ENCODE measurements at regions not wholly inside any gene's neighbourhood (a gene's known extent, or its start where the extent isn't known, plus 50 kb on each side); places are given as distances from the start of the nearest gene placed in this dataset.

GRCh38 chr20:59376109-59376841 is 75.9 kb downstream of the EDN3 start:
- Histone ChIP-seq H3K4me1 (ENCODE audit: insufficient read depth, low read length) (no peaks in the 10 kb centered on the region), H3K9ac (ENCODE audit: low read depth, low read length) (no peak overlapping the region), H3K9me3 (ENCODE audit: control insufficient read depth, insufficient read depth, low read length) (no peaks in the 10 kb centered on the region)

GRCh38 chr20:59376998-59377397 is 76.6 kb downstream of the EDN3 start:
- Histone ChIP-seq H3K4me1 (ENCODE audit: insufficient read depth, low read length) (no peaks in the 10 kb centered on the region), H3K9ac (ENCODE audit: low read depth, low read length) (no peak overlapping the region), H3K36me3 (ENCODE audit: insufficient read depth, low read length) (no peaks in the 10 kb centered on the region), H3K9me3 (ENCODE audit: control insufficient read depth, insufficient read depth, low read length) (no peaks in the 10 kb centered on the region)

More at GRCh38 chr20:59376109-59376841, 75.9 kb downstream of the EDN3 start:
- H3K36me3 ChIP-seq (ENCODE audit: insufficient read depth, low read length), result no peaks in the 10 kb centered on the region

- H3K9me3 ChIP-seq (ENCODE audit: control insufficient read depth, insufficient read depth, low read length), result no peaks in the 10 kb centered on the region
- H3K4me1 ChIP-seq (ENCODE audit: insufficient read depth, low read length), result no peaks in the 10 kb centered on the region
- H3K9ac ChIP-seq (ENCODE audit: low read depth, low read length), result no peak overlapping the region
- no peaks in the 10 kb centered on the region for H3K36me3 ChIP-seq (ENCODE audit: insufficient read depth, low read length)
These were observed 77.4 kb downstream of the EDN3 start for GRCh38 chr20:59377842-59378241.

GRCh38 chr20:59378396-59378795 is 78.0 kb downstream of the EDN3 start:
- Histone ChIP-seq H3K4me1 (ENCODE audit: insufficient read depth, low read length) (no peaks in the 10 kb centered on the region), H3K9ac (ENCODE audit: low read depth, low read length) (no peak overlapping the region), H3K9me3 (ENCODE audit: control insufficient read depth, insufficient read depth, low read length) (no peaks in the 10 kb centered on the region), H3K36me3 (ENCODE audit: insufficient read depth, low read length) (no peaks in the 10 kb centered on the region)

- Histone ChIP-seq H3K9ac (ENCODE audit: low read depth, low read length) (no peak overlapping the region), H3K36me3 (ENCODE audit: insufficient read depth, low read length) (no peaks in the 10 kb centered on the region), H3K4me1 (ENCODE audit: insufficient read depth, low read length) (no peaks in the 10 kb centered on the region), H3K9me3 (ENCODE audit: control insufficient read depth, insufficient read depth, low read length) (no peaks in the 10 kb centered on the region)
These were observed 78.6 kb downstream of the EDN3 start for GRCh38 chr20:59378966-59379365.

- Histone ChIP-seq H3K36me3 (ENCODE audit: insufficient read depth, low read length) (no peaks in the 10 kb centered on the region), H3K9ac (ENCODE audit: low read depth, low read length) (no peak overlapping the region), H3K9me3 (ENCODE audit: control insufficient read depth, insufficient read depth, low read length) (no peaks in the 10 kb centered on the region), H3K4me1 (ENCODE audit: insufficient read depth, low read length) (peaks cover 4% of the 10 kb centered on the region; the same call in 1 of the 2 replicates)
These were observed 81.3 kb downstream of the EDN3 start for GRCh38 chr20:59381689-59382088.

- peaks cover 6% of the 10 kb centered on the region; the same call in 1 of the 2 replicates for H3K4me1 ChIP-seq (ENCODE audit: insufficient read depth, low read length)
- H3K36me3 ChIP-seq (ENCODE audit: insufficient read depth, low read length), result no peaks in the 10 kb centered on the region
- H3K9ac ChIP-seq (ENCODE audit: low read depth, low read length), result no peak overlapping the region
- H3K9me3 ChIP-seq (ENCODE audit: control insufficient read depth, insufficient read depth, low read length), result no peaks in the 10 kb centered on the region
These were observed 81.8 kb downstream of the EDN3 start for GRCh38 chr20:59382157-59382725.

- H3K4me1 ChIP-seq (ENCODE audit: insufficient read depth, low read length), result peaks cover 6% of the 10 kb centered on the region; the same call in 1 of the 2 replicates
- no peaks in the 10 kb centered on the region for H3K36me3 ChIP-seq (ENCODE audit: insufficient read depth, low read length)
- H3K9ac ChIP-seq (ENCODE audit: low read depth, low read length), result no peak overlapping the region
- no peaks in the 10 kb centered on the region for H3K9me3 ChIP-seq (ENCODE audit: control insufficient read depth, insufficient read depth, low read length)
These were observed 82.5 kb downstream of the EDN3 start for GRCh38 chr20:59382907-59383306.

- Histone ChIP-seq H3K36me3 (ENCODE audit: insufficient read depth, low read length) (no peaks in the 10 kb centered on the region), H3K9ac (ENCODE audit: low read depth, low read length) (no peak overlapping the region), H3K4me1 (ENCODE audit: insufficient read depth, low read length) (peaks cover 6% of the 10 kb centered on the region; the same call in 1 of the 2 replicates), H3K9me3 (ENCODE audit: control insufficient read depth, insufficient read depth, low read length) (no peaks in the 10 kb centered on the region)
These were observed 84.6 kb downstream of the EDN3 start for GRCh38 chr20:59385038-59385437.

- no peaks in the 10 kb centered on the region for H3K9me3 ChIP-seq (ENCODE audit: control insufficient read depth, insufficient read depth, low read length)
- no peak overlapping the region for H3K9ac ChIP-seq (ENCODE audit: low read depth, low read length)
- H3K36me3 ChIP-seq (ENCODE audit: insufficient read depth, low read length), result no peaks in the 10 kb centered on the region
- peaks cover 6% of the 10 kb centered on the region; the same call in 1 of the 2 replicates for H3K4me1 ChIP-seq (ENCODE audit: insufficient read depth, low read length)
These were observed 85.1 kb downstream of the EDN3 start for GRCh38 chr20:59385480-59385879.

GRCh38 chr20:59386809-59387208 is 86.4 kb downstream of the EDN3 start:
- H3K9ac ChIP-seq (ENCODE audit: low read depth, low read length), result no peak overlapping the region
- H3K9me3 ChIP-seq (ENCODE audit: control insufficient read depth, insufficient read depth, low read length), result no peaks in the 10 kb centered on the region
- peaks cover 6% of the 10 kb centered on the region; the same call in 1 of the 2 replicates for H3K4me1 ChIP-seq (ENCODE audit: insufficient read depth, low read length)
- no peaks in the 10 kb centered on the region for H3K36me3 ChIP-seq (ENCODE audit: insufficient read depth, low read length)

- Histone ChIP-seq H3K4me1 (ENCODE audit: insufficient read depth, low read length) (peaks cover 6% of the 10 kb centered on the region; the same call in 1 of the 2 replicates), H3K36me3 (ENCODE audit: insufficient read depth, low read length) (no peaks in the 10 kb centered on the region), H3K9ac (ENCODE audit: low read depth, low read length) (no peak overlapping the region), H3K9me3 (ENCODE audit: control insufficient read depth, insufficient read depth, low read length) (no peaks in the 10 kb centered on the region)
These were observed 87.5 kb downstream of the EDN3 start for GRCh38 chr20:59387891-59388290.

- Histone ChIP-seq H3K9me3 (ENCODE audit: control insufficient read depth, insufficient read depth, low read length) (no peaks in the 10 kb centered on the region), H3K36me3 (ENCODE audit: insufficient read depth, low read length) (no peaks in the 10 kb centered on the region), H3K4me1 (ENCODE audit: insufficient read depth, low read length) (peaks cover 6% of the 10 kb centered on the region; the same call in 1 of the 2 replicates), H3K9ac (ENCODE audit: low read depth, low read length) (no peak overlapping the region)
These were observed 88.0 kb downstream of the EDN3 start for GRCh38 chr20:59388402-59388801.

GRCh38 chr20:59390437-59390836 is 90.0 kb downstream of the EDN3 start:
- H3K4me1 ChIP-seq (ENCODE audit: insufficient read depth, low read length), result peaks cover 6% of the 10 kb centered on the region; the same call in 1 of the 2 replicates

GRCh38 chr20:59391975-59392374 is 91.6 kb downstream of the EDN3 start:
- H3K9ac ChIP-seq (ENCODE audit: low read depth, low read length), result no peak overlapping the region
- H3K36me3 ChIP-seq (ENCODE audit: insufficient read depth, low read length), result no peaks in the 10 kb centered on the region
- H3K4me1 ChIP-seq (ENCODE audit: insufficient read depth, low read length), result no peaks in the 10 kb centered on the region; the same call in 1 of the 2 replicates
- no peaks in the 10 kb centered on the region for H3K9me3 ChIP-seq (ENCODE audit: control insufficient read depth, insufficient read depth, low read length)

More at GRCh38 chr20:59390437-59390836, 90.0 kb downstream of the EDN3 start:
- no peaks in the 10 kb centered on the region for H3K36me3 ChIP-seq (ENCODE audit: insufficient read depth, low read length)
- H3K9ac ChIP-seq (ENCODE audit: low read depth, low read length), result no peak overlapping the region
- no peaks in the 10 kb centered on the region for H3K9me3 ChIP-seq (ENCODE audit: control insufficient read depth, insufficient read depth, low read length)
